GM12873 (cell line): ENCODE measurements at regions not wholly inside any gene's neighbourhood (a gene's known extent, or its start where the extent isn't known, plus 50 kb on each side); places are given as distances from the start of the nearest gene placed in this dataset.
A peak's percentile ranks its signal among the peaks of the same experiment; 100 is the strongest.

ENCODE experiments used
- TF ChIP-seq, protein P1 (sequence below): IDR thresholded peaks from 2 replicates; pipeline ENCODE4 v1.5.1; 2012; ENCODE audit warnings: low read depth, mild to moderate bottlenecking, moderate library complexity, low read length, control low read depth; ENCODE audit not compliant: insufficient read depth; ENCODE audit errors: missing control alignments

DNA sequence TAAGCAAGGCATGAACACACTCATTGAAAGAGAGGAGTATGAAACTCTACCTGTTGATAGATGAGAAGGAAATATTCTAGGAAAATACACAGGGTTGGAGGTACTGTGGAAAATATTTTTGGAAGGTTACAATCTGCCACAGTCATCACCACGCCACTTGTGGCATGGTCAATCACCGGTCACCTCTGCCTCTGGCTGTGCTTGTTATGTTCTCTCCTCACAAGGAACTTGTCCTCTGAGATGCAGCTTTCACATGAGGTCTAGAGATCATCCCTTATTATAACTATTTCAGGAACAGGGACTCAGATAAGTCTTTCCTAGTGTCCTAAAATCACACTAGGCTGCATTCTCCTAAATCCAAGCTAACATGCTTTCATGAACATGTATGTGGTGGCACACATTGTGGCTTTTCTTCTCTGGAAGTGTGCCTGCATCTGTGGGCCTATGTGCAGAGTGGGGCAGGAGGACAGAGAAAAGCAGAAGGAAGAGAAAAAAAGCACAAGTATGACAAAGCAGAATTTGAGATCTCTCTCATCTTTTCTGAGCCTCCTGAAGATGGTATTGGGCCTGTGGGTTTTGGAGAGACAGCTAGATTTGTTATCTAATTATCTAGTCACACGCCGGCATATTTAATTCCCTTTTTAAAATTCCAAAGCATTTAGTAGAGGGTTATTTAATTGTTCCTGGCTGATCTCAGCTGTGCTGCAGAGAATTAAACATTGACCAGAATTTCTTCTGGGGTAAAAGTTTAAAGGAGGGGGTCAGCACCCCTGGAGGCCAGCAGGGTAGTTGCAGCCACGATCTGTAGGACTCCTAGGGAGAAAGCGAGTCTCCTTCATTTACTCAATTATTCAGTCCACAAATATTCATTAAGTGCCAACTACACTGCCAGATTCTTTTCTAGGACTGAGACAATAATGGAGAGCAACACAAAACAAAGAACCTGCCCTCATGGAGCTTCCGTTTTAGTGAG is 294.6 kb downstream of the RDH14 start:
- TF ChIP-seq, protein P1, sequence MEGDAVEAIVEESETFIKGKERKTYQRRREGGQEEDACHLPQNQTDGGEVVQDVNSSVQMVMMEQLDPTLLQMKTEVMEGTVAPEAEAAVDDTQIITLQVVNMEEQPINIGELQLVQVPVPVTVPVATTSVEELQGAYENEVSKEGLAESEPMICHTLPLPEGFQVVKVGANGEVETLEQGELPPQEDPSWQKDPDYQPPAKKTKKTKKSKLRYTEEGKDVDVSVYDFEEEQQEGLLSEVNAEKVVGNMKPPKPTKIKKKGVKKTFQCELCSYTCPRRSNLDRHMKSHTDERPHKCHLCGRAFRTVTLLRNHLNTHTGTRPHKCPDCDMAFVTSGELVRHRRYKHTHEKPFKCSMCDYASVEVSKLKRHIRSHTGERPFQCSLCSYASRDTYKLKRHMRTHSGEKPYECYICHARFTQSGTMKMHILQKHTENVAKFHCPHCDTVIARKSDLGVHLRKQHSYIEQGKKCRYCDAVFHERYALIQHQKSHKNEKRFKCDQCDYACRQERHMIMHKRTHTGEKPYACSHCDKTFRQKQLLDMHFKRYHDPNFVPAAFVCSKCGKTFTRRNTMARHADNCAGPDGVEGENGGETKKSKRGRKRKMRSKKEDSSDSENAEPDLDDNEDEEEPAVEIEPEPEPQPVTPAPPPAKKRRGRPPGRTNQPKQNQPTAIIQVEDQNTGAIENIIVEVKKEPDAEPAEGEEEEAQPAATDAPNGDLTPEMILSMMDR = peak; percentile 34

DNA sequence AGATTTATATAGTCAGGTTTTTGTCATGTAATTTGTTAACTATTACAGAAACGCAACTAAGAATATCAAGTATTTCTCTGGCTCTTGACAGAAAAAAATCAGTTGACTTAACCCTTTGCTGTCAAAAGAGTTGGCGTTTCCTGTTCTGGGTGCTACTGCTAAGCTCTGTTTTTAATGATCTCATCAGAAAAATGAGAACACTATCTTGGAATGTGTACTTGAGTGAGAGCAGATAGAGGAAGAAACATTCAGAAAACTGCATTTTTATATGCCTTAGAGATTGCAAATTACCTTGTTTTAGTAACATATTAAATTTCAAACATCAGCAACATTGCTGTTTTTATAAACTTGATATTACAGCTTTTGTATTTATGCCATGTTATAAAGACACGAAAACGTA is 297.9 kb downstream of the RDH14 start:
- TF ChIP-seq, protein P1 = no peak

DNA sequence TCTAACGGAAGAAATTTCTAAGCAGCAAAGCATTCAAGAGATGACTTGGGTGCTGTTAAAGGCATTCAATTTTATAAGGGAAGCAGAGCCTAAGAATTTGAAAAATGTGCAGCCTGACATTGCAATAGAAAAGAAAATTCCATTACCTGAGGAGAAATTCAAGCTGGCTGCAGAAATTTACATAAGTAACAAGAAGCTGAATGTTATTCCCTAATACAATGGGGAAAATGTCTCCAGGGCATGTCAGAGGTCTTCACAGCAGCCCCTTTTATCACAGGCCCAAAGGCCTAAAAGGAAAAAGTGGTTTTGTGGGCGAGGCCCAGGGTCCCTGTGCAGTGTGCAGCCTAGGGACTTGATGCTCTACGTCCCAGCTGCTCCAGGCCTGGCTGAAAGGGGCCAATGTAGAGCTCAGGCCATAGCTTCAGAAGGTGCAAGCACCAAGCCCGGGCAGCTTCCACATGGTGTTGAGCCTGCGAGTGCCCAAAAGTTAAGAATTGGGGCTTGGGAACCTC is 306.7 kb downstream of the RDH14 start:
- TF ChIP-seq, protein P1 = no peak

DNA sequence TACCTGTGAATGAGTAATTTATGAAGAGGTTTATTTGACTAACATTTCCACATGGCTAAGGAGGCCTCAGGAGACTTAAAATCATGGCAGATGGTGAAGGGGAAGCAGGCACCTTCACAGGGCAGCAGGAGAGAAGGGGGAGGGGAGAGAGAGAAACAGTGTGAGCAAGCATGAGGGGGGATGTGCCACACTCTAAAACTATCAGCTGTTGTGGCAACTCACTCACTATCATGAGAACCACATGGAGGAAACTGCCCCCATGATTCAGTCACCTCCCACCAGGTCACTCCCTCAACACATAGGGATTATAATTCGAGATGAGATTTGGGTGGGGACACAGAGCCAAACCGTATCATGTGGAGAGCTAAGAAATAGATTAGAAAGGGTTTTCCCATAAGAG is 309.0 kb downstream of the RDH14 start:
- TF ChIP-seq, protein P1 = no peak

DNA sequence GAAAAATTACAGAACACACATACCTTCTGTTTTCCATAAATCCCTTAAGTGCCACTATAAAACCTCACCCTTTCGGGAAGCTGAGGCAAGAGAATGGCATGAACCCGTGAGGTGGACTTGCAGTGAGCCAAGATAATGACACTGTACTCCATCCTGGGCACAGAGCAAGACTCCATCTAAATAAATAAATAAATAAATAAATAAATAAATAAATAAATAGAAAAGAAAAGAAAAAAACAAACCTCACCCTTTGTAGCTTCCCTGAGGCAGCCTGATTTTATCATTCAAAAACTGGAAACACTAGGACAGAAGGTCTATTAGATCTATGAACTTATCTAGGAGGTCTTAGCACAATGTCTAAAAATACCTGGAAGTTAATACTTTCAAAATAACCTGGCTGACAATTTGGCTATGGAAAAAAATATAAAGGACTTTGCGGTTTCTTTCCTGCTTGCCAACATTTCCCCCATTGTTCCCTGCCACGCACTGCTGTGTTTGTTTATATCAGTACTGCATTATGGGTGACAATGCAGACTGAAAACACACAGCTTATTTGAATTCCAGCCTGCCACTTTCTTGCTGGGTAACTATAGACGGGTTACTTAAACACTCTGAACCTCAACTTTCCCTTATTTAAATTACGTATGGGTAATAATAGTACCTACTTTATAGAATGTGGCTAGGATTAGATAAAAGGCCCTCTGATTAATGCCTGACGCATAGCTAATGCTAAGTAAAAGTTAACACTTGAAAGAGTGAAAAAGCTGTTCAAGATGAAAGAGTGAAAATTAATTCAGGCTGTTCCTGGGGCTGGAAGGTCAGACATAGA is 313.0 kb downstream of the RDH14 start:
- TF ChIP-seq, protein P1 = no peak

DNA sequence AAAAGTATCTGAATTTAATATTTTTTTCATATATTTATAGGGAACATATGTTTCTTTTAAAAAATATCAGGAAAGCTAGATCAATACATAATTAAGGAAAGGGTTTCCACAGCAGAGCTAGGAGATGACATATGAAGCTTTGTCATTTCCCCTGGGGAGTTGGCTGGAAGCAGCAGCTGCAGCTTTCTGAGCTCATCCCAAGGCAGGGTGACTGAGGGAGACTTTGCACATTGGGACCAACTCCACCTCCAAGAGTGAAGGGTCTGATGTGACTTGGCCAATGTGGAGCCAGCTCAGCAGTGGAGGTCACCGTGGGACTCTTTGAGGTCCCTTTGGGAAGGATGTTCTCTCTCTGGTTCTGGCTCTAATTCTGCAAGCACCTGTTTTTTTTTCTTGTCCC is 315.1 kb downstream of the RDH14 start:
- TF ChIP-seq, protein P1 = no peak

DNA sequence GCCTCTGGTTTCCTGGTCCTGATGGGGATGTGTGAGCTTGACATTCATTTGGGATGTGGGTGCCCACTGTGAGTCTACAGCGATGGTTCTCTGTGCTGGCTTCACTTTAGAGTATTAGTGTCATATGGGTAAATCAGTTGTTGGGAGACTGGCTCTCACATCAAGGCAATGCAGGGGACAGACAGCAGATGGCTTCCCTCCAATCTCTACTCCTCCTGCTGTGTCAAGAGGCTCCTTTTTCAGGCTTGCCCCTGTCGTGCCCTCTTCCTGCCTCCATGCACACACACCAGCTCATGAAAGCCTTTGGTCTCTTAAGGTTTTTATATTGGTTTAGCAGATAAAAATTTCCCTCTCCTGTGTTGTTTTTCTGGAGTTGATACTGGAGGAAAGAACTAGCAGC is 315.6 kb downstream of the RDH14 start:
- TF ChIP-seq, protein P1 = no peak
